GM12892 (cell line): ENCODE measurements at regions not wholly inside any gene's neighbourhood (a gene's known extent, or its start where the extent isn't known, plus 50 kb on each side); places are given as distances from the start of the nearest gene placed in this dataset.

ENCODE experiments used
- DNase-seq: peaks from one replicate; pipeline ENCODE4 v3.0.0; 2011; ENCODE audit not compliant: insufficient read length
- FAIRE-seq: peaks from 2 replicates; lab custom pipeline; 2011; peaks lifted over from hg19 to GRCh38; lab: Jason Lieb, UNC
- POLR2A ChIP-seq: IDR thresholded peaks from 2 replicates; pipeline ENCODE4 v1.6.1; 2011; ENCODE audit warnings: low read depth, low read length, control low read depth
- POLR2AphosphoS5 ChIP-seq: IDR thresholded peaks from 2 replicates; pipeline ENCODE4 v1.6.1; 2011; ENCODE audit warnings: low read depth, low read length, control low read depth
- TAF1 ChIP-seq: IDR thresholded peaks from 2 replicates; pipeline ENCODE4 v1.6.1; 2011; ENCODE audit warnings: low read depth, mild to moderate bottlenecking, control low read depth, low read length, borderline replicate concordance

DNA sequence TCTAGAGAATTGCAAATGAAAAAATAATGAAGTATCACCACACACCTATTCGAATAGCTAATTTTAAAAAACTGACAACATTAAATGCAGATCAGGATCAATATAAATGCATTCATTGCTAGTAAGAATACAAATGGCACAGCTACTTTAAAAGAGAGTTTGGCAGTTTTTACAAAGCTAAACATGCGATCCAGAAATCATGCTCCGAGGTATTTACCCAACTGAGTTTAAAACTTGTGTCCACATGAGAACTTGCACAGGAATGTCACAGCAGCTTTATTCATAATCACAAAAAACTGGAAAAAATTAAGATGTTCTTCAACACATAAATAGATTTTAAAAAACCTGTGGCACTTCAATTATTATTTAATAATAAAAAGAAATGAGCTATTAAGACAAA lies 345.5 kb upstream of the TRPC7 start:
- TF ChIP-seq TAF1 (no peak), POLR2AphosphoS5 (no peak), POLR2A (no peak)
- no peak for DNase-seq
- no peak for FAIRE-seq

DNA sequence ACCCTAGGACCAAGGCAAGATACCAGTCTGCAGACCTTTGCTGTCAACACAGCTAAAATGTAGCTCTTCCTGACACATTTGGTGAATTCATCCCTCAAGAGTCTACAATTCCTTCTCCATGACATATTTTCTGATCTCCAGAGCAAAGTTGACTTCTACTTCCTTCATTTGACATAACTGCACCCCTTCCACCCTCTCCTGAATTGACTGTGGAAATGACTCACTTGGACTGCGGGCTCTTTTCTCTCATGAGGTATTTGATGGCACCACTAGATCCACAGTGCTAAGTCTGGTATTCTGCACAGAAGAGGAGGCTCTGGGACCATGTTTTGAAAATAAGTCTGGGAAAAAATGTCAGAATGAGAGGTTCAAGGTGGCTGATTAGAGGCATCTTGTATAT lies 338.4 kb upstream of the TRPC7 start:
- no peak for FAIRE-seq
- TF ChIP-seq TAF1 (no peak), POLR2A (no peak), POLR2AphosphoS5 (no peak)
- DNase-seq = no peak

DNA sequence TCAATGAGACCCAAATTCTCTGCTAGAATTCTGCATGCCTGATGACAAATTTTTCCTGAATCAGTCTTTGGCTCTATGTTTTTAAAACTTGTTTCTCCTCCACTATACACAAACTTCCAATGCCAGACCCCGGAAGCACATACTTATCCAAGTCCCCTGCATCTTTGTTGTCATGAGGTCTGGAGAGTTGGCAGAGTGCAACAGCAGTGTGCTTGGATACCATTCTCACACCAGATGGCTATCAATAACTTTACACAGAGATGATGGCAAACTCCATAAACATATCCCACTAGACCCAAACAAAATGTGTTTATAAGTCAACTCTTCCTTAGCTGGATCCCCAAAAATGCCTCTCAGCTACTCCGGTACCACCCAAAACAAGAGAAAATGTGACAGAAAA lies 337.7 kb upstream of the TRPC7 start:
- FAIRE-seq (no peak), DNase-seq (no peak)
- TF ChIP-seq POLR2AphosphoS5 (no peak), POLR2A (no peak), TAF1 (no peak)

DNA sequence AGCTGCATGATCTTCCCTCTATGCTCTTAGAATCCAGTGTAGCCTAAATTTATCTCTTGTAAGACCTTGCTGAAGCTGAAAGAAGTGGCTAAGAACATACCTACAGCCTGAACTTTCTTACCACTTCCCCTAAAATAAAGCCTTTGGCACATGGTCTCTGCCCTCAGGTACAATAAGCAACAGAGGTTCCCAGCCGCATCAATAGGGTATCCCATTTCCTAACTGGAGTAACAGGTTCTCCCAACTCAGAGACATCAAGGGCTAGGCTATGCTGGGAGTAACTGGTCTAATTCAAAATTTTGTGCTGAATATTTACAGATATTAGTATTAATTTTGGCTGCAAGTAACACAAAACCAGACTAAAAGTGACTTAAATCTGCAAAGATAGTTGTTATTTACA lies 335.8 kb upstream of the TRPC7 start:
- no peak for DNase-seq
- FAIRE-seq = no peak
- no peak for TF ChIP-seq POLR2AphosphoS5
- TF ChIP-seq POLR2A = no peak
- no peak for TF ChIP-seq TAF1

DNA sequence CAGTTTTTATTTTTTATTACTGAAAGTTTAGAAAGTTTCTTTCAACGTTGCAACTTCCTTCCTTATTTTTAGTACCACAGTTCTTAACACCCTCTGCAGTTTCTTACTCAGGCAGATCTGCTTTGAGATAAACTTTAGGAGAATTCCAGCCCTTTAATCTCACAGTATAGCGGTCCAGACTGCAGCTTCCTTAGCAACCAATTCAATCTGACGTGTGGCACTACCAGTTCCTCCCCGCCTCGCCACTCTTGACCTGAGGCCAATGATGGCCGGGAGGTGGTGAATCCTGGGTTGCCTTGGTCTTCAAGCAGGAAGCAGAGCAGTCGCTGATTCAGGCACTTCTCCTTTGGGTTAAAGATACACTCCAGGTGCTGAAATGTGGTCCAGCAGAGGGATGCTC lies 334.3 kb upstream of the TRPC7 start:
- TF ChIP-seq TAF1 (no peak), POLR2AphosphoS5 (no peak), POLR2A (no peak)
- FAIRE-seq (no peak), DNase-seq (no peak)

DNA sequence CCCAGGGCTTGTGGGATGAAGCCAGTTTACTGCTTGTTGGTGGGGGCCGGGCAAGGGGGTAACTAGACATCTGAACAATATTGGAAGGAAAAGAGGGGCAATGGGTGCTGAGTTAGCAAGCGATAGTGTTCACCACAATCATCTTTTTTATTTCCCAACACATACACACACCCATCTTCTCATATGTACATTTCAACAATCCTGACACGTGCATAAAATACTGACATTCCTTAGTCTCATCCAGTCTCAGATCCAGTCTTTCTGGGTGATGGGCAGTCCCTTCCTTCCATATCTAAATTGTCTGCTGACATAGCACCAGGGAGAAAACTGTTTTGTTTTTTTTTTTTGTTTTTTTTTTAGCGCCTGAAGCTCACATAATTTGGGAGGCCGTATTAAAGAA lies 333.6 kb upstream of the TRPC7 start:
- TF ChIP-seq TAF1 (no peak), POLR2A (no peak), POLR2AphosphoS5 (no peak)
- FAIRE-seq = no peak
- no peak for DNase-seq

DNA sequence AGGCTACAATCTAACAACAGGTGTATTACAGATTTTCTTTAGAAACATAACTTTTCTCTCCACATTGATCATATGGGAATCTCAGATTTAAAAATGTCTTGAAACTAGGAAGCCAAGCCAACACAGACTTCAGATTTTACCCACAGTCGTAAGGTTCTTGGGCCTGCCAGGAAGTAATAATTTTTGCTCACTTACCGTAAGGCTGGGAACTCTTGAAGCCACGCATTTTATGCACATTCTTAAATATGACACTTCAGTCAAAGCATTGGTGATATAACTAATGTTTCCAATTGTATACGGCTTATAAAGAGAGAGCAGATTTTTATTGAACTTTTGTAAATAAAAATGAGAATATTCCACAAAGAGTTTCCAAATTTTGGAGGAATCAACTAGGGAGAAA lies 328.9 kb upstream of the TRPC7 start:
- TF ChIP-seq POLR2AphosphoS5 = no peak
- no peak for TF ChIP-seq TAF1
- TF ChIP-seq POLR2A = no peak
- DNase-seq (no peak), FAIRE-seq (no peak)

DNA sequence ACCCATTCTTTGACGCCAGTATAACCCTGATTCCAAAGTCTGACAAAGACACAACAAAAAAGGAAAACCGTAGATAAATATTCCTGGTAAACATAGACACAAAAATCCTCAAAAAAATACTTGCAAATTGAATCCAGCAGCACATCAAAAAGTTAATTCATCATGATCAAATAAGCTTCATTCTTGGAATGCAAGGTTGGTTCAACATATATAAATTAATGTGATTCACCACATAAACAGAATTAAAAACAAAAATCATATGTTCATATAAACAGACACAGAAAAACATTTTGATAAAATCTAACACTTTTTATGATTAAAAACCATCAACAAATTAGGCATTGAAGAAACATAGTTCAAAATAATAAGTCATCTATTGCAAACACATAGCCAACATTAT lies 324.2 kb upstream of the TRPC7 start:
- no peak for TF ChIP-seq TAF1
- TF ChIP-seq POLR2AphosphoS5 = no peak
- no peak for TF ChIP-seq POLR2A
- FAIRE-seq = no peak
- DNase-seq = no peak

DNA sequence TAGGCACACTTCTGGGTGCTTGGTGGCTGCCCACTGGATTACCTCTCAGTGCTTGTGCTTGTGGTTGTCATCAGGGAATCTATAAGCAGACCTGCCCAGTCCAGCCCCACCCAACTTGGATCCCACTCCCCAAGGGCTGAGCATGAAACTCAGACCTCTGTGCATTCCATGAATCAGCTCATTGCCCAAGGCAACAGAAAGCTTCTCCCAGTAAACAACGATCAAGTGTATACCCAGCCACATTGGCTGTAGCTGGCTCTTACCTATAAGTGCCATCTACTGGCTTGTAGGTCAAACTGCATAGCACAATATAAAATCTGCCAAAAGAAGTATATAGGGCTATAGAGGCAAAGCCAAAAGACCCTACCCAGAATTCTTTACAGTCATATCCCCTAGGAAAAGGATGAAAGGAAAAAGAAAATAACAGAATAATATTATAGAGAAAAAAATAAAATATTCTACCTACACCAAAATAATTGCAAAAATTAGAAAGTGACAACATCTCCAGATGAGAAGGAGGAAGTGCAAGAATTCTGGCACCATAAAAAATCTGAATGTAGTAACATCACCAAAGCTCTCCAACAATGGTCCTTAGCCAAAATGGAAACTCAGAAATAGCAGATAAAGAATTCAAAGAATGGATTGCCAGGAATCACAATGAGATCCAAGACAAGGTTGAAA lies 321.0 kb upstream of the TRPC7 start:
- TF ChIP-seq TAF1 = no peak
- TF ChIP-seq POLR2A = no peak
- TF ChIP-seq POLR2AphosphoS5 = no peak
- DNase-seq (no peak), FAIRE-seq (no peak)

DNA sequence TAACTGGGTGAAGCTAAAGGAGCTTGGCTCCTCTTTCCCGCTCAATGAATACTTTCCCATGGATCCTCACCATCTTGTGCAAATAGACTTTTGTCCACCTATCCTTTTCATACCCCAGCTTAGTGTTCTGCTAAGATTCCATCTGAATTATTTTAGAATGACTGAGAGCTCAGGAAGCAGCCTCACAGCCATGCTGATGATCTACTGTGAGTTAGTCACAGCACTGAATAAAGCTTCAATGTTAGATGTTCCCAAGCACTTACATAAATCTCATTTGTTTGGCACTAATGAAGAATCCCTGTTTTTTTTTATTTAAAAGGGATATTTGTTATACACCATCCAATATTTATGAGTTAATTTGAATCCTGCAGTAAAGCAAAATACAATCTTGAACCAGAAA lies 317.6 kb upstream of the TRPC7 start:
- no peak for FAIRE-seq
- DNase-seq = no peak
- TF ChIP-seq POLR2A (no peak), TAF1 (no peak), POLR2AphosphoS5 (no peak)

DNA sequence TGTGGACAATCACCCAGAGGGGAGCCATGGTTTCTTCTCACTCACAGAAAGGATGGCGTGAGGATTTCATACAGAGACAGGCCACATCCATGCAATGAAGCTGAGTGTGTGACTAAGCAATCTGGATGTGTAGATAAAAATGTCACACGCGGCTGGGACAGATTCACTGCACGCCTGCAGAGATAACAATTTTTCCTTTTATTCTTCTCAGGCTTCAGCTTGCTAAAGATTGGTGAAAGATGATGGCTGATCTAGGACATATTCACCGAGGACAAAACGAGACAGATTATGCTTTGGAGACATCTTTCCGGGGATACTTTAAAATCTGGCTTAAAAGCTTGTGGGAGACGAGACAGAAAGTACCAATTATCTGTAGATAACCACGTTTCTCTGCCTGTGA lies 313.9 kb upstream of the TRPC7 start:
- FAIRE-seq = no peak
- no peak for TF ChIP-seq POLR2AphosphoS5
- no peak for TF ChIP-seq TAF1
- TF ChIP-seq POLR2A = no peak

DNA sequence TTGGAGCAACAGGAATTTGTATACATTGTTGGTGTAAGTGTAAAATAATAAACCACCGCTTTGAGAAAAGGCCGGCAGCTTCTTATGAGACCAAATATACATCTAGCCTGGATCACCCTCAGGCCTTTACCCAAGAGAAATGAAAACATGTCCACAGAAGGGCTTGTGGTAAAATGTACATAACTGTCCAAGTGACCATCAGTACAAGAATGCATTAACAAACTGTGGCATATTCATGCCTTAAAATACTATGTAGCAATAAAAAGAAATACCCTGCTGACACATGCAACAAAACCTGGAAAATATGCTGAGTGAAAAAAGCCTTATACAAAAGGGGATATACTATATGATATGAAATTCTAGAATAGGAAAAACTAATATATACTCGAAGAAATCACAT lies 311.9 kb upstream of the TRPC7 start:
- no peak for FAIRE-seq
- TF ChIP-seq TAF1 = no peak
- DNase-seq = no peak

More for the DNA sequence above, 313.9 kb upstream of the TRPC7 start:
- no peak for DNase-seq

DNA sequence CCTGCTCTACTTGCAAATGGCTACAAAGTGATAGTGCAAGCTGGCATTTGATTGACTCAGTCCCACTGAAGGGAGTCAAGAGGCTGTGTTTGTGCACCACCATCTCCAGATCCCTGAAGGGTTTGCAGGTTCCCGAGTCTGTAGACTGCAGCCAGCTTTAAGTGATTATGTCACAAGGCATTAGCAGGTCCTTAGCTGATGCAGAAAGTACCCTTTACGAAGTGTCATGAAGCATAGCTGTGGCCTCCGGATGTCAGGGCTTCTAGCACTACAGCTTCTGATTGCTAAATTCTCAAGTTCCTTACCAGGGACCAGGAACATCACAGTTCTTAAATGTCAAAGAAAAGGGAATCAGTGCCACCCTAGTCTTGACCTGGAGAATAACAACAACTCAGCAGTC lies 311.3 kb upstream of the TRPC7 start:
- DNase-seq (no peak), FAIRE-seq (no peak)
- TF ChIP-seq POLR2AphosphoS5 = no peak
- no peak for TF ChIP-seq TAF1
- TF ChIP-seq POLR2A = no peak

DNA sequence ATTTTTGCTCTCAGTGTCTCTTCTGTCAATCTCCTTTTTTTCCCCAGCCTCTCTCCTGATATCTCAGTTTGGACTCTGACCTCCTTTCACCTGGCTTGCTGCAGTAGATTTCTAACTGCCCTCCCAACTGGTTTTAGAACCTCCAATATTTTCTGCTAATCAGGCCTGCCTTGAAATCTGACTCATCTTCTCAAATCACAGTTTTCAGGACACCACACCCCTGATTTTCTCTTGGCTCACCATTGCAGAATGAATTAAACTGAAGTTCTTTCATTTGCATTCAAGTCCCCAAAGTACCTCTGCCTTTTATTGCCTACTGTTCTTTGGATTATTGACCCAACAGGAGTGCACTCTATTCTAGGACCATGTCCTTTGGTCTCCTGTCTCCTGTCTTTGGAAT lies 310.4 kb upstream of the TRPC7 start:
- no peak for FAIRE-seq
- no peak for DNase-seq
- no peak for TF ChIP-seq TAF1

DNA sequence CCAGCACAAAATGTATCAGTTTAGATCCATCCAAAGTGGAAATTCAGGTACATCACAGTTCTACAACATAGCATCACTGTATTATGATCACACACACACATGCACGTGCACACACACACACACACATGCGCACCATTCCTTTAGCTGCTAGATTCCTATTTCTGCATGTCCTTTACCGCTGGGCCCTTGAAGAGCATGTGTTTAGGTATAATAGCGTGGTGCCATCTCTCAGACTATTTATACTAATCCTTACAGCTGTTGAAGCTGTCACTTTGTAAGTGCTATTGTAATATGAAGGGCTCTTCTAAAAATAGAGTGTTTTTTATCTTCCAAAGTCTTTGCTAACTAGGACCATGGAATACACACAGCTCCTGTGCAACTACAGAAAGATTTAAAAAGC lies 308.8 kb upstream of the TRPC7 start:
- FAIRE-seq = no peak
- DNase-seq = no peak
- TF ChIP-seq POLR2AphosphoS5 (no peak), TAF1 (no peak), POLR2A (no peak)
